GM23248 (cell line): ENCODE measurements at regions not wholly inside any gene's neighbourhood (a gene's known extent, or its start where the extent isn't known, plus 50 kb on each side); places are given as distances from the start of the nearest gene placed in this dataset.

ENCODE experiments used
- EZH2 ChIP-seq: fragments of 200-600 bp; sonication (generic); IDR thresholded peaks from 2 replicates; pipeline ENCODE4 v1.6.1; 2018; ENCODE audit warnings: antibody characterized with exemption, mild to moderate bottlenecking; ENCODE audit not compliant: insufficient read depth, poor library complexity, severe bottlenecking
- EZH2phosphoT487 ChIP-seq: fragments of 200-600 bp; sonication (generic); IDR thresholded peaks from 2 replicates; pipeline ENCODE4 v1.6.1; 2018; ENCODE audit warnings: antibody characterized with exemption, moderate library complexity, mild to moderate bottlenecking, low read depth; ENCODE audit not compliant: insufficient read depth

DNA sequence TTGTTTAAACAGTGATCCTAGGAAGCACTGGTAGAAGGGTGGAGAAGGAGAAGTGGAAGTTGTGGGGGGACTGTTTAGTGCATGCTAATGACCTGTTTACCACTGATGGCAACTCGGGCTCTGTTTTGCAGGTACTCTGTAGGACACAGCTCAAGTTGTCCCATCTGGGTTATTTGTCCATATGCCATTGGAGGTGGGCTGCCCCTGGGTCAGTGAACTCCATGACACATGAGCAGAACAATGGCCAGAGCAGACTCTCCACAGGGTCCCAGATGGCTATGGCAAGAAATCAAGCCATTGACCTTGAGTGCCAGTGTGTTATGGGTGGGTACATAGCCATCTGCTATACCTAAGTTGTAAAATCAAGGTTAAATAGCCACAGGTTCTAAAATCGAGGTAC lies 175.9 kb downstream of the GAS1 start:
- no peak for TF ChIP-seq EZH2
- no peak for TF ChIP-seq EZH2phosphoT487
